ENCODE measurements at regions not wholly inside any gene's neighbourhood (a gene's known extent, or its start where the extent isn't known, plus 50 kb on each side); places are given as distances from the start of the nearest gene placed in this dataset.

GRCh38 chr21:20083925-20084324 lies 914.3 kb upstream of the NCAM2 start:
- no peak for TF ChIP-seq CTCF (IDR thresholded peaks at IDR 0.05)
- no peaks in the 10 kb centered on the region for H3K36me3 ChIP-seq
- H3K9me3 ChIP-seq: peaks cover 0 to 20% (median 0%) of the 10 kb centered on the region in 11 donors
- no peak overlapping the region for H3K4me3 ChIP-seq
- no peak overlapping the region for H3K27ac ChIP-seq
- no peaks in the 10 kb centered on the region for H3K27me3 ChIP-seq
- intact Hi-C loops (cut with DNase I): no loop called here
- no peak for DNase-seq
- no peak for ATAC-seq
- H3K4me1 ChIP-seq: no peaks in the 10 kb centered on the region

DNA sequence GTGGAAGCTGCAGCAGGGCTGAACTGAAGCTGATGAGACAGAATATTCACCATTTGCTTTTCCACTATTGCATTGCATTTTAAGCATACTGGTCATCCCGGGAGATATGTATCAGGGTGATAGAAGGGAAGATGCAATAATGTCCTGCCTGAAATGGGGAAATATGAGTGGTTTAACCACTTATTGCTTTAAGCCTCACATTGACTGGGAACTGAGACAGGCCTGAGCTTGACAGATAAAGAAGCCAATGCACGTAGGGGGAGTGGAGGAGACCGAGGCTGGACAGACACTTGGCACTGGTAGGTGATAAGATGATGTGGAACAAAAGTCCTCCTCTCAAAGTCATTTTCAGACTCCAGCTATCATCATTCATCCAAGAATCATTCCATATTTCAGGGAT lies 911.7 kb upstream of the NCAM2 start:
- H3K4me3 ChIP-seq: no peak overlapping the region
- no peak for TF ChIP-seq CTCF (IDR thresholded peaks at IDR 0.05)
- no peak for DNase-seq
- ATAC-seq: no peak
- peaks cover 0 to 31% (median 0%) of the 10 kb centered on the region in 11 donors for H3K9me3 ChIP-seq
- no peaks in the 10 kb centered on the region for H3K27me3 ChIP-seq
- 53 to 66% methylated on average over 3 of the region's 3 CpGs for WGBS, 2 donors
- no peaks in the 10 kb centered on the region for H3K36me3 ChIP-seq
- intact Hi-C loops (cut with DNase I): no loop called here
- H3K27ac ChIP-seq: no peak overlapping the region
- H3K4me1 ChIP-seq: no peaks in the 10 kb centered on the region

DNA sequence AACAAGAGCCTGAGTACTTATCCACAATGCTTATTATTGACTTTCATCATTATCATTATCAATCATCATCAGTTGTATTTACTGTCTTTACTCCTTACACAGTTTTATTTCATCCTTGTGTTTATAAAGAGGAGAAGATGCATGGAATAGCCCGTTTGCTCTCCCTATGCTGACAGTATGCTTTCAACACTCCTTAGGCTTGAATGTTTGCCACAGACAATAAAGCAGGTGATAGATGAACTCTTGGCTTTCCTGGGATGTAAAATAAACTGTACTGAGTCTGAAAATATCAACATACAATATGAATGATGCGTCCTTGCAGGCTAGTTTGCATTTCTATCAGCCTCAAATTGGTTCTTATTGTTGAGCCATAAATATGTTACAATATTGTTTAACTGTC lies 891.8 kb upstream of the NCAM2 start:
- intact Hi-C loops (cut with DNase I): no loop called here
- ATAC-seq (no peak), DNase-seq (no peak)
- no peak overlapping the region for H3K4me3 ChIP-seq
- no peak for TF ChIP-seq CTCF (IDR thresholded peaks at IDR 0.05)
- 35 to 38% methylated on average over 2 of the region's 2 CpGs for WGBS, 2 donors
- no peak overlapping the region for H3K27ac ChIP-seq
- H3K4me1 ChIP-seq: no peaks in the 10 kb centered on the region
- no peaks in the 10 kb centered on the region for H3K27me3 ChIP-seq
- H3K36me3 ChIP-seq: no peaks in the 10 kb centered on the region
- H3K9me3 ChIP-seq: peaks cover 0 to 10% (median 0%) of the 10 kb centered on the region in 11 donors

GRCh38 chr21:20108016-20108415 lies 890.2 kb upstream of the NCAM2 start:
- WGBS, 2 donors: 59 to 77% methylated on average over 1 of the region's 1 CpG
- no peaks in the 10 kb centered on the region for H3K36me3 ChIP-seq
- H3K4me1 ChIP-seq: no peaks in the 10 kb centered on the region
- H3K9me3 ChIP-seq: peaks cover 0 to 10% (median 0%) of the 10 kb centered on the region in 11 donors
- H3K27ac ChIP-seq: no peak overlapping the region
- no peak overlapping the region for H3K4me3 ChIP-seq
- ATAC-seq: no peak
- intact Hi-C loops (cut with DNase I): no loop called here
- H3K27me3 ChIP-seq: no peaks in the 10 kb centered on the region
- DNase-seq: no peak
- no peak for TF ChIP-seq CTCF (IDR thresholded peaks at IDR 0.05)
